IPS-20b (cell line): ENCODE measurements at regions not wholly inside any gene's neighbourhood (a gene's known extent, or its start where the extent isn't known, plus 50 kb on each side); places are given as distances from the start of the nearest gene placed in this dataset.
"Not testable (repeated sequence)": the region's sequence is repeated elsewhere in the genome, so short reads cannot be mapped to it uniquely, and the experiment has no call there.

ENCODE experiments used
- H3K27ac ChIP-seq: one replicate; pipeline ENCODE4 v1.5.1; 2013; ENCODE audit warnings: low read length
- H3K27me3 ChIP-seq: 2 replicates; pipeline ENCODE4 v1.6.1; 2013; ENCODE audit warnings: mild to moderate bottlenecking, low read length, inconsistent platforms; ENCODE audit not compliant: insufficient read depth
- H3K36me3 ChIP-seq: 2 replicates; pipeline ENCODE4 v1.6.1; 2013; ENCODE audit warnings: low read depth, mild to moderate bottlenecking, inconsistent platforms, low read length, moderate library complexity; ENCODE audit not compliant: insufficient read depth
- H3K4me1 ChIP-seq: 2 replicates; pipeline ENCODE4 v1.6.1; 2013; ENCODE audit warnings: mild to moderate bottlenecking, control low read depth, inconsistent platforms, low read length, moderate library complexity; ENCODE audit not compliant: insufficient read depth
- H3K4me3 ChIP-seq: 2 replicates; pipeline ENCODE4 v1.5.1; 2013; ENCODE audit warnings: mild to moderate bottlenecking, low read length, inconsistent platforms
- H3K9ac ChIP-seq: 2 replicates; pipeline ENCODE4 v1.6.1; 2013; ENCODE audit warnings: low read depth, mild to moderate bottlenecking, inconsistent platforms, low read length, moderate library complexity
- H3K9me3 ChIP-seq: 2 replicates; pipeline ENCODE4 v1.6.1; 2013; ENCODE audit warnings: mild to moderate bottlenecking, low read depth, low read length, inconsistent platforms; ENCODE audit not compliant: insufficient read depth

GRCh38 chr1:101497881-101498559, 261.2 kb downstream of the S1PR1 start:
- no peaks in the 10 kb centered on the region for H3K4me1 ChIP-seq
- no peak overlapping the region for H3K27ac ChIP-seq
- no peak overlapping the region for H3K4me3 ChIP-seq
- H3K9ac ChIP-seq = no peak overlapping the region
- H3K9me3 ChIP-seq = no peaks in the 10 kb centered on the region
- H3K27me3 ChIP-seq = no peaks in the 10 kb centered on the region
- H3K36me3 ChIP-seq = no peaks in the 10 kb centered on the region

GRCh38 chr1:101504106-101504505, 267.3 kb downstream of the S1PR1 start:
- H3K4me1 ChIP-seq, H3K27me3 ChIP-seq, H3K4me3 ChIP-seq, H3K9me3 ChIP-seq, H3K27ac ChIP-seq, H3K9ac ChIP-seq, H3K36me3 ChIP-seq: not testable (repeated sequence)

GRCh38 chr1:101505240-101505639, 268.4 kb downstream of the S1PR1 start:
- not testable (repeated sequence) for H3K4me1 ChIP-seq, H3K27me3 ChIP-seq, H3K27ac ChIP-seq, H3K36me3 ChIP-seq, H3K9ac ChIP-seq, H3K9me3 ChIP-seq, H3K4me3 ChIP-seq

GRCh38 chr1:101506541-101507164, 269.8 kb downstream of the S1PR1 start:
- Histone ChIP-seq H3K4me3 (no peak overlapping the region), H3K27ac (no peak overlapping the region), H3K4me1 (no peaks in the 10 kb centered on the region), H3K36me3 (no peaks in the 10 kb centered on the region), H3K9ac (no peak overlapping the region), H3K9me3 (no peaks in the 10 kb centered on the region), H3K27me3 (no peaks in the 10 kb centered on the region)

GRCh38 chr1:101507547-101507971, 270.7 kb downstream of the S1PR1 start:
- H3K9ac ChIP-seq = no peak overlapping the region
- H3K27ac ChIP-seq = no peak overlapping the region
- H3K9me3 ChIP-seq = no peaks in the 10 kb centered on the region
- no peaks in the 10 kb centered on the region for H3K27me3 ChIP-seq
- no peaks in the 10 kb centered on the region for H3K4me1 ChIP-seq
- H3K4me3 ChIP-seq = no peak overlapping the region
- H3K36me3 ChIP-seq = no peaks in the 10 kb centered on the region

- H3K4me3 ChIP-seq = no peak overlapping the region
- no peak overlapping the region for H3K27ac ChIP-seq
- no peak overlapping the region for H3K9ac ChIP-seq
- H3K4me1 ChIP-seq = no peaks in the 10 kb centered on the region
- no peaks in the 10 kb centered on the region for H3K27me3 ChIP-seq
- no peaks in the 10 kb centered on the region for H3K9me3 ChIP-seq
- H3K36me3 ChIP-seq = no peaks in the 10 kb centered on the region
Measured at GRCh38 chr1:101508913-101509312, 272.1 kb downstream of the S1PR1 start.

- no peaks in the 10 kb centered on the region for H3K36me3 ChIP-seq
- no peaks in the 10 kb centered on the region for H3K9me3 ChIP-seq
- no peaks in the 10 kb centered on the region for H3K4me1 ChIP-seq
- no peaks in the 10 kb centered on the region for H3K27me3 ChIP-seq
- no peak overlapping the region for H3K9ac ChIP-seq
- H3K27ac ChIP-seq = no peak overlapping the region
- no peak overlapping the region for H3K4me3 ChIP-seq
Measured at GRCh38 chr1:101509370-101509769, 272.6 kb downstream of the S1PR1 start.

GRCh38 chr1:101511202-101511891, 274.5 kb downstream of the S1PR1 start:
- Histone ChIP-seq H3K4me1 (no peaks in the 10 kb centered on the region), H3K9ac (no peak overlapping the region), H3K4me3 (no peak overlapping the region), H3K27me3 (no peaks in the 10 kb centered on the region), H3K36me3 (no peaks in the 10 kb centered on the region), H3K27ac (no peak overlapping the region), H3K9me3 (no peaks in the 10 kb centered on the region)

- Histone ChIP-seq H3K9ac (no peak overlapping the region), H3K36me3 (no peaks in the 10 kb centered on the region)
Measured at GRCh38 chr1:101520302-101520701, 283.5 kb downstream of the S1PR1 start.

GRCh38 chr1:101522486-101522885, 285.7 kb downstream of the S1PR1 start:
- Histone ChIP-seq H3K4me3 (no peak overlapping the region), H3K27ac (no peak overlapping the region), H3K27me3 (no peaks in the 10 kb centered on the region), H3K4me1 (no peaks in the 10 kb centered on the region), H3K9ac (no peak overlapping the region), H3K9me3 (no peaks in the 10 kb centered on the region), H3K36me3 (no peaks in the 10 kb centered on the region)

More at GRCh38 chr1:101520302-101520701, 283.5 kb downstream of the S1PR1 start:
- Histone ChIP-seq H3K27me3 (no peaks in the 10 kb centered on the region), H3K9me3 (no peaks in the 10 kb centered on the region), H3K4me1 (no peaks in the 10 kb centered on the region), H3K27ac (no peak overlapping the region), H3K4me3 (no peak overlapping the region)

- Histone ChIP-seq H3K9me3 (peaks cover 4% of the 10 kb centered on the region; the same call in 1 of the 2 replicates), H3K4me1 (no peaks in the 10 kb centered on the region), H3K9ac (no peak overlapping the region), H3K27me3 (no peaks in the 10 kb centered on the region), H3K4me3 (no peak overlapping the region), H3K36me3 (no peaks in the 10 kb centered on the region), H3K27ac (no peak overlapping the region)
Measured at GRCh38 chr1:101526813-101527212, 290.0 kb downstream of the S1PR1 start.

- no peaks in the 10 kb centered on the region for H3K4me1 ChIP-seq
- peaks cover 5% of the 10 kb centered on the region; the same call in 1 of the 2 replicates for H3K9me3 ChIP-seq
- no peak overlapping the region for H3K4me3 ChIP-seq
- H3K36me3 ChIP-seq = no peaks in the 10 kb centered on the region
- no peak overlapping the region for H3K9ac ChIP-seq
- H3K27ac ChIP-seq = no peak overlapping the region
- no peaks in the 10 kb centered on the region for H3K27me3 ChIP-seq
Measured at GRCh38 chr1:101532377-101532776, 295.6 kb downstream of the S1PR1 start.
